Stimulated activated CD4-positive, alpha-beta T cell treated with anti-CD3 and anti-CD28 coated beads, TNF-alpha, amount 100 ng/mL, for 1 hour (primary cell): ENCODE measurements at regions not wholly inside any gene's neighbourhood (a gene's known extent, or its start where the extent isn't known, plus 50 kb on each side); places are given as distances from the start of the nearest gene placed in this dataset.
"Not testable (repeated sequence)": the region's sequence is repeated elsewhere in the genome, so short reads cannot be mapped to it uniquely, and the experiment has no call there.

ENCODE experiments used
- DNase-seq, 3 donors: peaks; one replicate each; pipeline ENCODE4 v3.0.0-alpha.2; 2020; ENCODE audit warnings: low read depth in 3 of 3, low spot score in 1 of 3

- no peak for DNase-seq
These were observed 1349.8 kb upstream of the RAG2 start for GRCh38 chr11:37947821-37948220.

GRCh38 chr11:37946155-37946766 lies 1348.2 kb upstream of the RAG2 start:
- no peak for DNase-seq

DNA sequence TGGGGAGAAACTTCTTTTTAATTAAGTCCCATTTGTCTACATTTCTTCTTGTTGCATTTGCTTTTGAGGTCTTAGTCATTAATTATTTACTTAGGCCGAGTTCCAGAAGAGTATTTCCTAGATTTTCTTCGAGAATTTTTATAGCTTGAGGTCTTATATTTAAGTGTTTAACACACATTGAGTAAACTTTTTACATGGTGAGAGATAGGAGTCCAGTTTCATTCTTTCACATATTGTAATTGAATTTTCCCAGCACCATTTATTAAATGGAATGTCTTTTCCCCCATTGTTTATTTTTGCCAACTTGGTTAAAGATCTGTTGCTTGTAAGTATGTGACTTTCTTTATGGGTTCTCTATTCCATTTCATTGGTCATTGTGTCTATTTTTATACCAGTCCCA lies 1344.0 kb upstream of the RAG2 start:
- no peak for DNase-seq

- DNase-seq = no peak
These were observed 1331.1 kb upstream of the RAG2 start for GRCh38 chr11:37929100-37929653.

- no peak for DNase-seq
These were observed 1328.7 kb upstream of the RAG2 start for GRCh38 chr11:37926772-37927171.

DNA sequence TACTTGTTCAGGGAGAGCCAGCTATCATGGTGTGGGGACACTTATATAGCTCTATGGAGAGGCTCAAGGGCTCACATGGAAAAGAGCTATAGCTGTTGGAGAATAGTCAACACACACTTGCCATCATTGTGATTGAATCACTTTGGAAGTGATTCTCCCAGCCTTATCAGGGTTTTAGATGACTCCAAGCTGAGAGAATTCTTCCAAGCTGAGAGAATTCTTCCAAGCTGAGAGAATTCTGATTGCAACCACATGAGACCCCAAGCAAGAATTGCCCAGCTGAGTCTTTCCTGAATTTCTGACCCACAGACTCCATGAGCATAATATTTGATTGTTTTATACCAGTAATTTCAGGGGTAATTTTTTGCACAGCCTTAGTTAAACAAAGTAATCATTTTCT lies 1318.3 kb upstream of the RAG2 start:
- DNase-seq = no peak

DNA sequence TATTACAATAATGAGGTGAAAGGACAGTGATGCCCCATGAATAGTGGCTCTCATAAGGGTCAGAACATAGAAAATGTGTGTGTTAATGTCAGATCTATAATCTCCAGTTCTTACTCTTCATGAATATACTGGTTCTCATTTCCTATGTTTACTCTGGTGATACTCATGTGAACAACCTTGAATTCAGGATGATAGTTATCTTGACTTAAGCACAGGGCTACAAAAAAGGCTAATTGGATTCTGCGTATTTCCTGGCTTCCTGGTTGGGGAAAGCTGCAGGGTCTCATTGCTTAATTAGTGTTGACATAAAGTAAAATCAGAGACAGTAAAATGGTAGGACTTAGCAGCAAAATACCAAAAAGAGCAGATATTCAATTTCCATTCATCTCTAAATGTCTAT lies 1316.8 kb upstream of the RAG2 start:
- no peak for DNase-seq

- no peak for DNase-seq
These were observed 1310.1 kb upstream of the RAG2 start for GRCh38 chr11:37908219-37908548.

- DNase-seq = no peak
These were observed 1309.6 kb upstream of the RAG2 start for GRCh38 chr11:37907436-37908218.

GRCh38 chr11:37905707-37906417 lies 1307.8 kb upstream of the RAG2 start:
- DNase-seq = no peak

GRCh38 chr11:37896016-37896415 lies 1298.0 kb upstream of the RAG2 start:
- DNase-seq = no peak

DNA sequence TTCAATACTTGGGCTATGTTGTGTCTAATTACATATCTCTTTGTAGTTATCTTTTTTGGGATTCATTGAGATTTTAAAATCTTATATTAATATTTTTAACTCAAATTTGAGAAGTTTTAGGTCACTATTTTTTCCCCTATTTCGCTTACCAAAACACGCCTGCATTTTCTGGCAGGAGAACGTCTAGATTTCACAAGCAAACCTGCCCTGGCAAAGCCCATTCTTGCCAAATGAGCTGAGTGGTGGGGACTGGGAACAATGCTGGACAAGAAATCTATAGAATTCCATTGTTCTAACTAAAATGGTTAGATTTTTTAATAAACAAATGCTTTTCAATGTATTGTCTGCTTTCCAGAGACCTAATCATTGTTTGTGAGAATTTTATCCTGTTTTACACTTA lies 1283.7 kb upstream of the RAG2 start:
- no peak for DNase-seq

- no peak for DNase-seq
These were observed 1263.6 kb upstream of the RAG2 start for GRCh38 chr11:37861671-37862070.

GRCh38 chr11:37858806-37859537 lies 1260.9 kb upstream of the RAG2 start:
- not testable (repeated sequence) for DNase-seq

GRCh38 chr11:37858398-37858797 lies 1260.4 kb upstream of the RAG2 start:
- DNase-seq = no peak

DNA sequence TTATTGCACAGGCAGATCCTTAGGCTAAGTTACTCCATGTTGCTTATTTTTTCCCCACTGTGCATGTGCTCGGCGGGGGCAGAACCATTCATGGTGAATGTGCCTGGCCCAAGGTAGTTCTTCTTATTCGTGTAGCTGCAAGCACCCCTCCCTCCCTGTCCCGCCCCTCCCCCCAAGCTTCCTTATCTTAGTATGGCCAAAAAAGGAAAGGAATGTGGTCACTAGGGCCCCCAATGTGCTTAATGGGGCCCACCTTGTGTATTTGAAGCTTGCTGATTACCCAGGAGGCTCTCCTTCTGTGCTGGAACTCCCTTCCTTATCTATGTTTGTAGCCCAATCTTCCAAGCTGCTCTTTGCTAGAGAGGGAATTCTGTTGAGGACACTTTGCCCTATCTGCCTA lies 1259.7 kb upstream of the RAG2 start:
- no peak for DNase-seq

DNA sequence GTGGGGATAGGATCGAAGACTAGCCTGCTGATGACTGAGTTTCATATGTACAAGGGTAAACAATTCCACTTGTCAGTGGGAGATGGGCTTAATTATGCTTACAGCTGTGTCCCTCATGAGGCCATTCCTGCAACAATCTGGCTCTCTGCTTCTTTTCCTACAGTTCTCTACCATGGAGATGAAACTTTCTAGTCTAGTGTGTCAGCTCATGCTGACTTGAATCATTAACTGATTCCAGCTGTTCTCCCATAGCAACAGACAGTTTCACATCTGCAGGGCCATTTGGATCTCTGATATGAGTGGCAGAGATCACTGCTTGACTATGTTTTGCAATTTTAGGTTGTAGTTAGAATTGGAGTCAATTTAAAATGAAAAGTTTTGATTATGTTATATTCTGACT lies 1251.7 kb upstream of the RAG2 start:
- DNase-seq = no peak

DNA sequence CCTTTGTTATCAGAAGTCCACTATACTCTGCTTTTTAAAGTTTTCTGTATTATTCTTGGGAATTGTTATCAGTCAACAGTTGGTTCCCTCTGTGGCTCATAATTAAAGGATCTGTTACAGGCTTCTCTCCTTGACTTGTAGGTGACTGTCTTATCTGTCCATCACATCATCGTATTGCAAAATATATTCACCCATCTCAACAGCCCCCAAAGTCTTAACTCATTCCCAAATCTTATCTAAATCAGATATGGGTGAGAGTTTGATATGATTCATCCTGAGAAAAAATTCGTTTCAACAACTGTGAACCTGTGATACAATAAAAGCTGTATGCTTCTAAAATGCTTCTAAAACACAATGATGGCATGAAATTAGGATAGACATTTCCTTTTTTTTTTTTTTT lies 1245.6 kb upstream of the RAG2 start:
- no peak for DNase-seq

GRCh38 chr11:37841016-37841415 lies 1243.0 kb upstream of the RAG2 start:
- DNase-seq = no peak

DNA sequence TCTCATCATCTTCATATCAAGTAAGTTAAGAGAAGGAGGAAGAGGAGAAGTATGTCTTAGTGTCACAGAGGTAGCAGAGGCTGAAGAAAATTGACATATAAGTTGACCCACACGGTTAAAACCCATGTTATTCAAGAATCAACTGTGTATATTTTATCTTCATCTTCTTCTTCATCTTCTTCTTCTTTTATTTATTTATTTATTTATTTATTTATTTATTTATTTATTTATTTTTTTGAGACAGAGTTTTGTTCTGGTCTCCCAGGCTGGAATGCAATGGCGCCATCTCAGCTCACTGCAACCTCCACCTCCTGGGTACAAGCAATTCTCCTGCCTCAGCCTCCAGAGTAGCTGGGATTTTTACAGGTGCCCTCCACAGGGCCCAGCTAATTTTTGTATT lies 1242.3 kb upstream of the RAG2 start:
- not testable (repeated sequence) for DNase-seq

DNA sequence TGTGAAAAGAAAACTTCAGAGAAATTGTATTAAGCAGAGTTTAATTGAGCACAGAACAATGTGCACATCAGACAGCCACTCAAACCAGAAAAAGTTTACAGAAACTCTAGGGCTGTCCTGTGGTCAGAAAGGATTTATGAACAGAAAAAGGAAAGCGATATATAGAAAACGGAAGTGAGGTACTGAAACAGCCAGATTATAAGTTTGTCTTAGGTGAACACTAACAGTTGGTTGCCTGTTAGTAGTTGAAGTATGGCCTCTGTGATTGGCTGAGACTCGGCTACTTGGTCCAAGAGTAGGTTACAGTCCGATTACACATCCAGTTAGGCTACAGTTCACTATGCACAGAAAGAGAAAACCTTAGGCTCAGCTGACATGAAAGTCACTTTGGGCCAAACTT lies 1232.5 kb upstream of the RAG2 start:
- DNase-seq = no peak
